ENCODE measurements at regions not wholly inside any gene's neighbourhood (a gene's known extent, or its start where the extent isn't known, plus 50 kb on each side); places are given as distances from the start of the nearest gene placed in this dataset.
"Not testable (repeated sequence)": the region's sequence is repeated elsewhere in the genome, so short reads cannot be mapped to it uniquely, and the experiment has no call there.

GRCh38 chr10:64573623-64574325 lies 1052.6 kb downstream of the REEP3 start:
- Mint-ChIP-seq H3K9me3 (peaks cover 7% of the 10 kb centered on the region), H3K27ac (no peak overlapping the region), H3K4me1 (no peaks in the 10 kb centered on the region), H3K4me3 (no peak overlapping the region), H3K36me3 (ENCODE audit: low read depth) (no peaks in the 10 kb centered on the region), H3K27me3 (no peaks in the 10 kb centered on the region)
- intact Hi-C loops (cut with micrococcal nuclease): no loop called here
- no peak for DNase-seq
- no peak for ATAC-seq (ENCODE audit: low read depth)
- no peak for TF ChIP-seq CTCF (IDR thresholded peaks at IDR 0.05)
- ChIA-PET POLR2A (no interaction called here), CTCF (no interaction called here)

- ATAC-seq (ENCODE audit: low read depth) (no peak), DNase-seq (no peak)
- no peak for TF ChIP-seq CTCF (IDR thresholded peaks at IDR 0.05)
- no peaks in the 10 kb centered on the region for H3K36me3 Mint-ChIP-seq (ENCODE audit: low read depth)
- H3K27ac Mint-ChIP-seq: no peak overlapping the region
- no peaks in the 10 kb centered on the region for H3K27me3 Mint-ChIP-seq
- ChIA-PET CTCF (no interaction called here), POLR2A (no interaction called here)
- H3K9me3 Mint-ChIP-seq: peaks cover 5% of the 10 kb centered on the region
- H3K4me1 Mint-ChIP-seq: no peaks in the 10 kb centered on the region
- no peak overlapping the region for H3K4me3 Mint-ChIP-seq
- intact Hi-C loops (cut with micrococcal nuclease): no loop called here
Observed at GRCh38 chr10:64574371-64574770, 1053.2 kb downstream of the REEP3 start.

- no peaks in the 10 kb centered on the region for H3K27me3 Mint-ChIP-seq
- H3K27ac Mint-ChIP-seq: no peak overlapping the region
- no peak for TF ChIP-seq CTCF (IDR thresholded peaks at IDR 0.05)
- CTCF ChIA-PET: no interaction called here
- intact Hi-C loops (cut with micrococcal nuclease): no loop called here
- H3K4me3 Mint-ChIP-seq: no peak overlapping the region
- no peak for DNase-seq
- no peaks in the 10 kb centered on the region for H3K9me3 Mint-ChIP-seq
- POLR2A ChIA-PET: no interaction called here
- no peak for ATAC-seq (ENCODE audit: low read depth)
- H3K36me3 Mint-ChIP-seq (ENCODE audit: low read depth): no peaks in the 10 kb centered on the region
- no peaks in the 10 kb centered on the region for H3K4me1 Mint-ChIP-seq
Observed at GRCh38 chr10:64576497-64576896, 1055.3 kb downstream of the REEP3 start.

- ATAC-seq (ENCODE audit: low read depth); H3K9me3 Mint-ChIP-seq; H3K4me1 Mint-ChIP-seq; POLR2A ChIA-PET; intact Hi-C loops (cut with micrococcal nuclease); H3K4me3 Mint-ChIP-seq; DNase-seq; H3K27ac Mint-ChIP-seq; H3K27me3 Mint-ChIP-seq; H3K36me3 Mint-ChIP-seq (ENCODE audit: low read depth); CTCF ChIA-PET: not testable (repeated sequence)
Observed at GRCh38 chr10:64578757-64579156, 1057.6 kb downstream of the REEP3 start.

GRCh38 chr10:64586934-64587503 lies 1065.8 kb downstream of the REEP3 start:
- no peak overlapping the region for H3K4me3 Mint-ChIP-seq
- peaks cover 4% of the 10 kb centered on the region for H3K9me3 Mint-ChIP-seq
- ChIA-PET CTCF (no interaction called here), POLR2A (no interaction called here)
- DNase-seq (no peak), ATAC-seq (ENCODE audit: low read depth) (no peak)
- intact Hi-C loops (cut with micrococcal nuclease): no loop called here
- no peaks in the 10 kb centered on the region for H3K4me1 Mint-ChIP-seq
- TF ChIP-seq CTCF (IDR thresholded peaks at IDR 0.05): no peak
- no peaks in the 10 kb centered on the region for H3K36me3 Mint-ChIP-seq (ENCODE audit: low read depth)
- H3K27me3 Mint-ChIP-seq: no peaks in the 10 kb centered on the region
- no peak overlapping the region for H3K27ac Mint-ChIP-seq

GRCh38 chr10:64594072-64594471 lies 1072.9 kb downstream of the REEP3 start:
- no peak for DNase-seq
- Mint-ChIP-seq H3K27ac (no peak overlapping the region), H3K36me3 (ENCODE audit: low read depth) (no peaks in the 10 kb centered on the region), H3K4me3 (no peak overlapping the region), H3K4me1 (no peaks in the 10 kb centered on the region), H3K9me3 (no peaks in the 10 kb centered on the region), H3K27me3 (no peaks in the 10 kb centered on the region)
- POLR2A ChIA-PET: no interaction called here
- CTCF ChIA-PET: no interaction called here
- no peak for ATAC-seq (ENCODE audit: low read depth)
- intact Hi-C loops (cut with micrococcal nuclease): no loop called here
- no peak for TF ChIP-seq CTCF (IDR thresholded peaks at IDR 0.05)
